NCI-H1048 (cell line): ENCODE measurements at regions not wholly inside any gene's neighbourhood (a gene's known extent, or its start where the extent isn't known, plus 50 kb on each side); places are given as distances from the start of the nearest gene placed in this dataset.
"Not testable (repeated sequence)": the region's sequence is repeated elsewhere in the genome, so short reads cannot be mapped to it uniquely, and the experiment has no call there.

Source experiments
- DNase-seq: peaks from one replicate; lab custom pipeline; 2025; lab: John Stamatoyannopoulos, UW

DNA sequence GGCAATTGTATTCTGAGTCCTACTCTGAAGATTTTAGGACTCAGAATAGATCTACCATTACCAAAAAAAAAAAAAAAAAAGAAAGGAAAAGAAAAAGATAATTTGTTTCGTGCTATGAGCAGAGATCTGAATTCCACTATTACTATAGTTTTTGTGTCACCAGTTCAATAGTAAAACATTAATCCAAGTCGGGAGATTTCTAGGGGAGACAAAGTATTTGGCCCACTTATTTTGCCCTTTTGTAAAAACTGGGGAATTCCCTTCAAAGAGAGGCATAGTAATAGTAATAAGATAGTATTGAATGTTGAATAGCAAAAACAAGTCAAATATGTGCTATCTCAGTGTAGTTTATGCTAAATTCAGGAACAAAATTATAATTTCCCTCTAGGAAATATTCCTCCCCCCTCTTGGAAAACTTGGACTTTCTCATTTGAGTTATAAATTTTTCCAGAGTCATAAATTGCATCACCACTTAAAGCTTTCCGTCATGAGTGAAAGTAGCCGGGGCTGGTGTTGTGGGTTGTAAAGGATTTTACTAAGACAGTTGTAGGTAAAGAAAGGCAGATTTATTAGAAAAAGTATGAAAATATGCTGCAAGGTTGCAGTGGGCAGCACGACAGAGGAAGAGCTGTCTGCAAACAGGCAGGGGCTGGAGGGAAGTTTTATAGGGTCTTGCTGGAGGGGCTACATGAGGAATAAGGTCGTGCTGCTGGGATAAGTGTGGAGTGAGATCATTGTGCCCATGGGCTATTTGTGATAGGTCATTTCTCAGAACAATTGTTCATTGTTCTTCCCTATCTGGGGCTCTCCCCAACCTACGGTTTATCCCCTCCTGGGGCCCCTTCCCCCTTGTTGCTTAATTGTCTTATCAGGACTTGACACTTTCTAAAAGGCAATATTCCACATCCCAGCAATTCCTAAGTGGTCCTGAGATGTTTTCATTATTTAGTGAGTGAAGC lies 1009.9 kb downstream of the PLA2G4A start:
- DNase-seq, result no peak

DNA sequence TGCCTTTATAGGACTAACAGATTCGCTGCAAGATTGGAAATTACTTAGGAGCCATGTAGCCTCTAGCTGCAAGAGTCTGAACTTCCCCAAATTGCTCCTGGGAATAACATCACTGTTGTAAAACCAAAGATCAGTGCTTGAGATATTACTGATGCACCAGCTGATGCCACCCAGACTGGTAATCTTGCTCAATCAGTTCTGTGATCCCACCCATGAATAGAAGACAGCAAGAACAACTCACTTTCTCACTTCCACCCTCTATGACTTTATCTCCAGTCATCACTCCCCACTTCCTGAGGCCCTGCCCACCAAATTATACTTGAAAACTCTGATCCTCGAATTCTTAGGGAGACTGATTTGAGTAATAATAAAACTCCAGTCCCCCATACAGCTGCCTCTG lies 1011.1 kb downstream of the PLA2G4A start:
- DNase-seq, result no peak

DNA sequence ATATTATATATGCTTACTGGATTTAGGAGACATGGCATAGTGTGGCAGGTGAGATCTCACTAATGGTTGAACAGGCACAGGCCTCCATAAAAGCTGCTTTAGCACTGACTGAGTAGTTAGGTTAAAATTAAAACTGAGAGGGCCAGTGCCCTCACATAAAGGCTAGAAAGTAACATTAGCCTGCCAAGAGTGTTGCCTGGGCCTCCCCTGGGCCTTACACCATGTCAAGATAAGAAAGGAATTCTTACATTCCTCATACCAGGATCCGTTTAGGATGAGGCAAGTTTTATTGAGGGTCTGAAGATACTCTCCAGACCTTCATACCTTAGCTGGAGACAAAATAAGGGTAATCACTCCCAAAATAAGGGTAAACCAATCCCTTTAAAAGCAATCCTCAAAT lies 1011.8 kb downstream of the PLA2G4A start:
- no peak for DNase-seq

DNA sequence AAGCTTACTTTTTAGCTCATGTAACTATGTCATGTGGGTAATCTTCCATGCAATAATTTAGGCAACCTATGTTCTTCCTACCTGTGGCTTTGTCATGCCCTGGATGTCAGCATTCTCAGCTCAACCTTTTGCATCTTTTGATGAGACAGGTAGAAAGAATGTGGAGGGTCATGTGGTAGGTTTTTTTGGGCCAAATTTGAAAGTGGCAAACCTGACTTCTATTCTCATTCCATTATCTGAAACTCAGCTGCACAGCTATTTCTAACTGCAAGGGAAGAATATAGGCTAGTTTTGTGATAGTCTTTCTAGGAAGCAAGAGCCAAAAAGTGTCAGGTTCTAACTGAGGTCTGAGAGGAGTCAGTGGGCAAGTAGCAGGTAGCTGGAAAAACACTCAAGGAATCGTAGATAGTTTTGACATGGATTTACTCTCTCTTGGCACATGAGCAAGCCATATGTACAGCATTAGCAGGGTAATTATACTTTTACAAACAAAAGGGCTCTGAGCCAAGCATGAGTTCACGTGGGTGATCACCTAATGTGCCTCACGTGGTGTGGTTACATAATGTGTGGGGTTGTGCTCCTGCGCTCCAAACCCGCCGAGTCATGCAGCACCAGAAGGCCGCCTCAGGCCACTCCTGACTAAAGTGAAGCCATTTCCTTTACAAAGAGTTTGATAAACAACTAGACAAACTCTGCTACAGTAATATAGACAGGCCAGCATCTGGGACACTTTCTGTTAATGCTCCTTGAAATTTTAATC lies 1013.8 kb downstream of the PLA2G4A start:
- peak; percentile 79 for DNase-seq

DNA sequence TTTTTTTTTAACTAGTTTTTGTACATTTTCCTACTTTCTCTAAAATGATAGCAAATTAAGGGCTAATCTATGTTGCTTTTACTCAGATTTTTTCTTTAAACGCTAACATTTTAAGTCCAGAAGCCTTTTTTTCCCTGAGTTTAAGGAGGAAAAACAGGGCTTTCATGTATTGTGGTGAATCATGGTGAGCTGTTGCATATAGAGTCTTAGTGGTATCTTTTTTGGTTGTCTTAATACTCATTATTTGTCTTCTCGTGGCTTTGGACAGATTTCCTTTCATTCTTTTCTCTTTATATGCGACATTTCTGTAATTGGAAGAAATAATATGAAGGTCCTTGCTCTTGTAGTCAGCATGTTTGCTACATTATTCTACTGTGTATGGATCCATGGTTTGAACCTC lies 1015.6 kb downstream of the PLA2G4A start:
- no peak for DNase-seq

DNA sequence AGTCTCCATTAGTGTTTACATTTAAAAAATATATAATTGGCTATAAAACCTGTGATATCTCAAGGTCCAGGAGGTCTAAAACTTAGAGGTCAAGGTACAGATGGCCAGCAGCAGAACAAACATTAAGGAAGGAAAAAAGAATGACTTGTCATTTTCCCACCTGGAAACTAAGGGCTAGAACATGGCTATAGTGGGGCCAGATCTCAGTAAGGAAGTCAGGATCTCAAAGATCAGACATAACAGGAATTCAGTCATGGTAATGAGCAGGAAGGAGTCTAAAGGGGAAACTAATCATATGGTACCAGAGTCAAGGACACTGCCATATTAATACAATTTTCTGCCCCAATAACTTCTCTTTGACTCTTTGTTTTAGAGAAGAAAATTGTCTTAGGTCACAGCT lies 1018.8 kb downstream of the PLA2G4A start:
- no peak for DNase-seq

DNA sequence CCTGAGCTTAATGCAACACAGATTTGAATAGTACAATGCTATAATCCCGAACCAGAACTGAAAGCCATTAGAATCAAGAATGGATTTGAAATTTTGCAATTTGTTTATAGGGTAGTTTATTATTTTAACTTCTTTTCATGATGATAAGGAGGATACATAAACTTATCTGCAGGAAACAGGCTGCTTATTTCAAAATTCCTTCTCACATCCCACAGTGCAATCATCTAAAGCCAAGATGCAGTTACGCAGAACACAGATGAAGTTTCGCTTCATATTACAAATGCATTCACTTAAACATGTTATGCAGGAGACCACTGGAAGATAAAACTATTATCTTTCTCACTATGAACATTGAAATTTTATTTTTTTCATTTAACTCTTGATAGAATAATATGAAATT lies 1019.6 kb downstream of the PLA2G4A start:
- no peak for DNase-seq

DNA sequence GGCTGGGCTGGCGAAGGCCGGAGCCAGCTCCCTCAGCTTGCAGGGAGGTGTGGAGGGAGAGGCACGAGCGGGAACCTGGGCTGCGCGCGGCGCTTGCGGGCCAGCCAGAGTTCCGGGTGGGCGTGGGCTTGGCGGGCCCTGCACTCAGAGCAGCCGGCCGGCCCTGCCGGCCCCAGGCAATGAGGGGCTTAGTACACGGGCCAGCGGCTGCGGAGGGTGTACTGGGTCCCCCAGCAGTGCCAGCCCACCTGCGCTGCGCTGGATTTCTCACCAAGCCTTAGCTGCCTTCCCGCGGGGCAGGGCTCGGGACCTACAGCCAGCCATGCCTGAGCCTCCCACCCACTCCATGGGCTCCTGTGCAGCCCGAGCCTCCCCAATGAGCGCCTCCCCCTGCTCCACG lies 1021.4 kb downstream of the PLA2G4A start:
- not testable (repeated sequence) for DNase-seq

DNA sequence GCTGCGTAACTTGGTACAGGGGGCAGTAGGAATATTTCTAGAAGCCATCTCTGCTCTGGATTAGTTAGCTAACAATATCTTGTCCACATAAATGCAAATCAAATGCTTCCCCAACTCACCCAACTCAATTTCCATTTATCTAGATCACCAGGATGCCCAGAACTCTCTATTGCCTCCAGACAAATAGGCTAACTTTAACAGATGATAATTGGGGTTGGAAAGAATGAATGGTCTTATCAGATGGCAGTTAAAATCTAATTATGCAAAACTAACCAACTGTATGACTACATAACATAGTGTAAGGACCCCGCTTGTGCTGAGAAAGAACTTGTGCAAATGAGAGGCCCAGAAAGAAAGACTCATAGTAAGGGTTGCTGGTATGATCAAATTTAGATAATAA lies 1024.8 kb downstream of the PLA2G4A start:
- DNase-seq, result peak; percentile 96

DNA sequence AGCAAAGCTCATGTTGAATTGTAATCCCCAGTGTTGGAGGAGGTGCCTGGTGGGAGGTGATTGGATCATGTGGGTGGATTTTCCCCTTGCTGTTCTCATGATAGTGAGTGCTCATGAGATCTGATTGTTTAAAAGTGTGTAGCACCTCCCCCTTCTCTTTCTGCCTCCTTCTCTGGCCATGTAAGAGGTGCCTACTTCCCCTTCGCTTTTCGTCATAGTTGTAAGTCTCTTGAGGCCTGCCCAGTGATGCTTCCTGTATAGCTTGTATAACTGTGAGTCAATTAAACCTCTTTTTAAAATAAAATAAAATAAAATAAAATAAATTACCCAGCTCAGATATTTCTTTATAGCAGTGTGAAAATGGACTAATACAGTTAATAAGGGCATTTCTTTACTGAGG lies 1025.7 kb downstream of the PLA2G4A start:
- DNase-seq, result no peak

DNA sequence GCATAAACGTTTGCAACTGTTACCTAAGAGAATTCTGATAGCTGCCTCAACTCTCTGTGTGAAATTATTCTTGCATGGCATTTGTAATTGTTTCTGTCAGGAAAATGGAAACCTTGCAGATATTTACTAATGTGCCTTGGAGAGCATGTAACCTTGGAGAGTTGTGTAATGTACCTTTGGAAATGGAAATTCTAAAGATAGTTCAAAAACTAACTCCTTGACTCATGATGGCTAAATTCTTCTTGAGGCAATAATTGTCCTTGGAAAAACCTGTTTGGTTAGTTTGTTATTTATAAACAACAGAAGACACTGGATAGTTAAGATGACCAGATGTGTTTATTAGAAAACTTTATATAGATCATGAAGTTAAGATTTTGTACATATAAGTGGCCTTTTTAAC lies 1033.8 kb downstream of the PLA2G4A start:
- DNase-seq, result no peak

DNA sequence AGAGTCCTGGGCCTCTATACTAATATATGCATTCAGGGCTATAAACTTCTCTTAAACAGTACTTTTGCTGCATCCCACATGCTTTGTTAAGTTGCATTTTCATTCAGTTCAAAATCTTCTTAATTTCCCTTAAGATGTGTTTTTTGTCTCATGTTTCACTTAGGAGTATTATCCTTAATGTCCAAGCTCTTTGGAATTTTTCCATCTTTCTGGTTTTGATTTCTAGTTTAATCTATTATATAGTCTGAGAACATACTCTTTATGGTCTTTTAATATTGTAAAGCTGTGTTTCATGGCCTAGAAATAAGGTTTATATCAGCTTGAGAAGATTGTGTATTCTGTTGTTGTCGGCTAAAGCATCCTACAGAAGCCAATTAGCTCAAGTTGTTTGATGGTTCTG lies 1041.8 kb downstream of the PLA2G4A start:
- DNase-seq, result no peak

DNA sequence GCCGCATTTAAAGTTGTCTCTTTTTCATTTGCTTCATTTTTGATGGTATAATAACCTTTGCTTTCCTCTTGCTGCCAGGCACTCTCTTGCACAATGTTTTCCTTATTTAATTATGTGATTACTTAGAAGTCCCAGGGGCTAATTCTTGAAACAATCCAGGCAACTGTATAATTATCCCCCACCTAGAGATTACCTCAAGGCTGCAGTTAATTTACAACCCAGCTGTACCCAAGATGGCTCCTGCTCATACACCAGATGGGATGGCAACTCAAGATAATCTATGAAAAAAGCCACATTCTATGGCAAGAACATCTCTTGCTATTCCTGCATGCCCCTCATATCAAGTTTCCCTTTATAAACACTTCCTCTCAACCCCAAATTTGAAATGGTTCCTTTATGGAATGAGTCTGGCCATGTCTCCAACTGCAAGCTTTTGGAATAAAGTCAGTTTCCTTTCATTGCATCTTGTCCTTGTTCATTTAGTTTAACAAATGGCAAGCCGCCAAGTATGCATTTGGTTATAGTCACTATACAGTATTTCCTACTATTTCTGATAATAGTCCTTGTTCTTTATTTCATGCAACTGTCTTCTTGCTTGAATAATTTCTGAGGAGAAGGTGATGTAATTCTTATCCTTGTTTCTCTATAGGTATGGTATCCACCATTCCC lies 1042.6 kb downstream of the PLA2G4A start:
- DNase-seq, result no peak

DNA sequence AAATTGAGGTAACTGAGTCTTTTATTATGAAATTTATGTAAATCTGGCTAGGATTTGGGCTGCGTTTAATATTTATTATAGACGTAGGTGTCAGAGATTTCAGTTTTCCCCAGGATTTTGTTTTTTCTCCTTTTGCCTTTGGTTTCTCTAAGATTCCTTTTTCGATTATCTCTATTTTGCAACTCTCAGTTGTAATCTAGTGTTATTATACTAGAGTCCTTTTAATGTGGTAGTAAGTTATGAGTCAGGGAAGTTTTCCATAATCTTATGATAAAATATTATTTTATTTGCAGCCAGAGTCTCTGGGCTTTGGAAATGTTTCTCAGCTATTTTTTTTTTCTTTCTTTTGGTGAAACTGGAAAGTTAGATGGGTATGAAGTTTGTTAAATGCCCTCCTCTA lies 1043.8 kb downstream of the PLA2G4A start:
- no peak for DNase-seq

DNA sequence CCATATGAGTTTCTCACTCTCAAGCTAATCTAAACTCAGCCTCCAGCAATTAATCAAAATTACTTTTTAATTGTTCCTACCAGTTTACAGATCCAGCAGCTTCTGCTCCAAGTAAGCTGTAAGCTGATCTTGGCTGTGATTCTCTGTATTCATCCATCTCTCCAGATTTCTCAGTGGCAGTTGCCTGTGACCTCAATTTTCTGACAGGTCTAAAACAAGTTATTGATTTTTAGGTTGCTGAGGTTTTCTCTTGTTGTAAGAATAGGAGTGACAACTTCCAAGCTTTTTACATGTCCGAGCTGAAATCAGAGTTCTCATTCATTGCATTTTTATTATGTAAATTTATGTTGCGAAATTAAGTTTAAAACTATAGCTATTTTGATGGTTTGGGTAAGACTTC lies 1044.4 kb downstream of the PLA2G4A start:
- DNase-seq, result no peak

DNA sequence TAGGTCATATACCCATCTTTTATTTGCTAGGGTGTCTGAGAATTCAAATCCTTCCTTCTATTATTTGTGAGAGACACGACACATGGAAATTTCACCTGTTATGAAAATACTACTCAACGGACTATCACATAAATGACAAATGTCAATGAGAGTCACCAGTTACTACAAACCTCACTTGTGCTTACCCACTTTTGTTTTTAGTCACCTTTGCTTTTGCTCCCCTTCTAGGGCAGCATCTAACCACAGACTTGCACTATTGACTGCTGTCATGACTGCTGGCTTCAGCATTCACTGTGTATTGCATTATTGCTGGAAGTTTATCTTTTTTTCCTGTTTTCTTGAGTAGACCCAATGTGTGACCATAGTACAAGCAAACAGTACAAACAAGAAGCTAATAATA lies 1048.0 kb downstream of the PLA2G4A start:
- no peak for DNase-seq

DNA sequence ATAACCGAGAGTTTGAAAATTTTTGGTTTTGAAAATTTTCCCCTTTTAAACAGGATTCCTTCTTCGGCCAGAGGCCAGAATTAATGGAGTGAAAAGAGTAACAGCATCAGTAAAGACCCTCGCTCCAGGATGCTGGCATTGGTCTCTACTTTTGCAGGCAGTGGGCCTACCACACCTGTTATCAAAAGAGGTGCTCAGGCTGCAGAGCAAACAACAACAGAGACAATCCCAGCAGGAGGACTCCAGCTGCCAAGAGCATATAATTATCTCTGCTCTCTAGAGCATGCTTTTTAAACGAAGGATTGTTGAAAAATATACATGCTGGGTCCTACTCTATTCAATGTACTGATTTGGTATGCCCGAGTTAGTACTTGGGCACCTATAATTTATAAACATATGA lies 1048.5 kb downstream of the PLA2G4A start:
- no peak for DNase-seq

DNA sequence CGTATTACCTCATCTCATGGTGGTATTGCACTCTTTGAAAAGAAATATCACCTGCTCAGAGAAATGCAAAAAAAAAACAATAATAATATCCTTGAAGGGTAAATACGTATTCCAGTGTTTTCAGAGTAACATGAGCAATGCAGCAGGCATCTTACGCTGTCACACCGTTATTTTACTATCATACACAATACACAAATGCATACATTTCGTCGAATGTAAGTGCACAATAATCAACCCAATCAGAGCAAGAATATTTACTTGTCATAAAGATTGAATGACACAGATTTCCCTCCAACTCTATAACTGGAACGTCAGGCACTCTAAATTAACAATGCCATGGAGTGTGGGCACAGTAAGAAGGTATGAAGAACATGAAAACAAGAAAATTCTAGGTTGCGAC lies 1050.1 kb downstream of the PLA2G4A start:
- no peak for DNase-seq

DNA sequence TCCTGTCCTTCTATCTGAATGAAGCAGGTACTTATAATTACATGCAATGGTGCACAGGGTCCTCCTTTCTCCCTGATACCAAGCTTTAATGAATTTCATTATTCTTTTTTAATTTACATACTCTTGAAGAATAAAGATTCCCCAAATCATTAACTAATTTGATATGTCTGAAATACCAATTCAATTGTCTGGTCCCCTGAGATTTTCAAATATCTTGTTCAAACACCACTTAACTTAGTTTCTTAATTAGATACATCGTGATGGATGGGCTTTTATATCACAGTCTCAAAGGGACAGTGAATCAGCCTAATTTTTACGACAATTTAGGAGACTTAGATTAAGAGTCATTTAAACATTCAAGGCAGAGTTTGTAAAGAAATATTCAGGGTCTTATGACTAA lies 1054.6 kb downstream of the PLA2G4A start:
- DNase-seq, result no peak

DNA sequence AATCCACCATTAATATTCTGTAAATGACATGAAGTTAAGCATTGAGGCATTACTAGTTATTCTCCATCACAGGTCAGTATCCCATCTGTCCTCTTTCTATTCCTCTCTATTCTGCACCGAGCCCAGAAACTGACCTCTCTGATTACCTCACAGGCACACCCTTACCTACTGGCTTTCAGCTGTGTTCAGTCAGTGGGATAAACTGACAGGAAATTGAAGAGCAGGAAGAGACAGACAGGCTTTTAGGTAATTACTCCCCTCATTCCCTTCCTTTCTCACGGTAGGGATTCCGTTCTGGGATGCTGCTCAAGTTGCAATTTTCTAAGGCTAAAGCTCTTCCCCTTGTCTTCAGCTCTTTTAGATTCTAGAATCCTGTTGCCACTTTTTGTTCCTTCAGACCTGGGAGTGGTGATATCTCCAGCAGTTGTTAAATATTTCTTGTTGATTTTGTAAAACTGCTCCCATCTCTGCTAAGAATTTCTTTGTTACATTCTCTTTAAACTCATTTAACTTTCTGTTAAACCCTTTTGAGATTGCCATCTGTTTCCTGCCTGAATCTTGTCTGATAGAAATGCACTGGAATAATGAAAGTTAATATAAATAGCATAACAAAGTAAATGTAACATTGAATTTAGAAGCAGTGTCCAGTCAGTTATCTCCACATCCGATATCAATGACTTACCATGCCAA lies 1063.4 kb downstream of the PLA2G4A start:
- no peak for DNase-seq

DNA sequence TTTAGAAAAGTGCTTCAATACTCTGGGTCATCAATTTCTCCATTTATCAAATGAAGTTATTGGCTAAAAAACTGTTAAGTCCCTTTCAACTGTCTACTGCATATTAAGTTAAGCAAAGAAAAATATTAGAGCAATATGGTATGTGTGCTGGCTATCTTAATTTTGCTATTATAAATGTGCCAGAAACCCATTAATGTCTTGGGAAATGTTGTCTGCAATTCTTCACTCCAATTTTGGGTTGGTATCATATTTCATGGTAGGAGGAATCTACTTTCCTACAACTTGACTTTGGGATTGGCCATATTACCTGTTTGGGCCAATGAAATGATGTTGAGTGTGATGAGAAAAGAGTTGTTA lies 1063.9 kb downstream of the PLA2G4A start:
- no peak for DNase-seq

DNA sequence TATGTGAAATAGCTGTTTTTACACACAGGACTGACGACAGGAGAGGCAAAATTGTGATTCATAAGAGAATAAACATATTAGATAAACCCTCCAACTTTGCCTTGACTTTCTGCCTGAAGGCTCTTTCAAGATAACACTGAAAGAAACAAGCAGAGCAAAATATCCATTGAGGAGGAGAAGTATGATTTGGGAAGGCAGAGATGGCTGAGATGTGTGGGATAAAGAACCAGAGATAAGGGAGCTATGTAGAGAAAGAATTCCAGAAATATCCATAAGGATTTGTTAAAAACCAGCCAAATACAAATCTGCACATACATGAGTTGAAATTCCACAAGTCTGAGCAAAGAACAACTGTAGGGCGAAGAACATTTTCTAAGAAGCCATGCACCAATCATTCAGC lies 1064.7 kb downstream of the PLA2G4A start:
- no peak for DNase-seq
